B cell (primary cell): ENCODE measurements at regions not wholly inside any gene's neighbourhood (a gene's known extent, or its start where the extent isn't known, plus 50 kb on each side); places are given as distances from the start of the nearest gene placed in this dataset.

Experiments
- CTCF ChIP-seq: fragments of 200-600 bp; IDR thresholded peaks from one replicate; pipeline ENCODE4 v1.8.0; 2022; ENCODE audit warnings: antibody characterized with exemption, mild to moderate bottlenecking
- EZH2 ChIP-seq: IDR thresholded peaks from 2 replicates; pipeline ENCODE4 v1.6.1; 2012; ENCODE audit warnings: borderline replicate concordance, low read depth, mild to moderate bottlenecking, moderate library complexity, low read length; ENCODE audit not compliant: insufficient read depth, poor library complexity, severe bottlenecking

- TF ChIP-seq CTCF (no peak), EZH2 (no peak)
Measured at GRCh38 chr3:159850481-159850880, 138.2 kb upstream of the IL12A start.
